ENCODE measurements at regions not wholly inside any gene's neighbourhood (a gene's known extent, or its start where the extent isn't known, plus 50 kb on each side); places are given as distances from the start of the nearest gene placed in this dataset.
"Not testable (repeated sequence)": the region's sequence is repeated elsewhere in the genome, so short reads cannot be mapped to it uniquely, and the experiment has no call there.

DNA sequence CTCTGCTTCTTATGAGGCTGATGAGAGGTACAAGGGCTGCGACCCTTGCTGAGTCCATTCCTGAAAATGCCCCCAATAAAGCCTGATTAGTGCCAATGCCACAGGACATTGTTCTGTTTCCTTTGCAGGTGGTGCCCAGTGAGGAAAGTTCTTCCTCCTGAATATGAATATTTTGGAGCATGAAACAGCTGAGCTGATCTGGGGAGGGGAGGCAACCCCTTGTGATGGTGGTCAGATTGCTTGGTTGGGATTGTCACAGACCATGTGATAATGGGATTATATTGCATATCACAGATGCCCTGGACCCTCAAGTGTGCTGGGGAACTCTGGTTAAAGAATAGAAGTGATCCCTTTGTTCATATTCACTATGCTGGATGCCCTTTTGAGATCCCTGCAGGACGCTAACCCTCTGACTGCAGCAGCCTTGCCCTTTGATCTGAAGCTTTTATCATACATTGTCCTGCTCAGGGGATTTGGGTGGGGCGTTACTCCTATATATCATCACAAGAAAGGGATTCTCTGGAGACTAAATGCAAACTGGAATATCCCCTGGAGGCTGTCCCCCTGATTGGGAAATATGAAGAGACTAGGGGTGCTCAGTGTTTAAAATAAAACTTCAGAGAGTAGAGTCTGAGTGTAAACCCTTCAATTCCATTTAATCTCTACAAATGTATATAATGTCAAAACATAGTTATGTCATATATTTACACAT lies 76.9 kb upstream of the TOP3B start:
- no peak overlapping the region for H3K4me3 ChIP-seq (ENCODE audit: low read depth, low read length)
- no peaks in the 10 kb centered on the region for H3K36me3 ChIP-seq (ENCODE audit: insufficient read depth)
- no peaks in the 10 kb centered on the region for H3K4me1 ChIP-seq (ENCODE audit: insufficient read depth)
- WGBS = 53% methylated on average over 3 of the region's 3 CpGs
- no peak overlapping the region for H3K27ac ChIP-seq (ENCODE audit: low read depth)
- no peak for DNase-seq (ENCODE audit: extremely low spot score)

DNA sequence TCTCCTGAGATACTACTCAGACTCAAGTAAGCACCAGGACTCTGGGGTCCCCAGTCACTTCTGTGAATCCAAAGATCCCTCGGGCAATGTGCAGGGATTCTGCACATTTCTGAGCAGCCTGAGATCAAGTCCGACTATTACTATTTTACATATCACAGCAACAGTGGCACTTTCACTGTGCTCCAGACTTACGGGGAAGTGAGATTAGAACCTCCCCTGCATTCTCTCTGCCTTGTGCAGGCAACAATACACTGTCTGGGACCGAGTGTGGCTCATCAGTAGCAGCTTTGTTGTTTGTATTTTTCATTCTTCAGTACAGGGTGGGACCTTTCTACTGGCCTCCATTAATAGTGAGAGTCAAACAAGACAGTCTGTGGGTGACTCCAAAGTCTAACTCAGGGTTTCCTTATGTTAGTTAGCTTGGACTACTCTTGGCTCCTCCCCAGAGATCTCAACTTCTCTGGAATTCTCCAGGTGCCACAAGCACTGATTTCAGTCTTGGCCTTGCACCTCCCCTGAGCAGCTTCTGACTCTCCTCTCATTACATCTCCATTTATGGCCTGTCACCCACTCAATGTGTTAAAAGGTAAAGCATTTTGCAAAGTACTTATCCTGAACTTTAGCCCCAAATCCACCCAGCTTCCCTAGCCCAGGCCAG lies 76.2 kb upstream of the TOP3B start:
- H3K4me1 ChIP-seq (ENCODE audit: insufficient read depth) = no peaks in the 10 kb centered on the region
- DNase-seq (ENCODE audit: extremely low spot score) = no peak

DNA sequence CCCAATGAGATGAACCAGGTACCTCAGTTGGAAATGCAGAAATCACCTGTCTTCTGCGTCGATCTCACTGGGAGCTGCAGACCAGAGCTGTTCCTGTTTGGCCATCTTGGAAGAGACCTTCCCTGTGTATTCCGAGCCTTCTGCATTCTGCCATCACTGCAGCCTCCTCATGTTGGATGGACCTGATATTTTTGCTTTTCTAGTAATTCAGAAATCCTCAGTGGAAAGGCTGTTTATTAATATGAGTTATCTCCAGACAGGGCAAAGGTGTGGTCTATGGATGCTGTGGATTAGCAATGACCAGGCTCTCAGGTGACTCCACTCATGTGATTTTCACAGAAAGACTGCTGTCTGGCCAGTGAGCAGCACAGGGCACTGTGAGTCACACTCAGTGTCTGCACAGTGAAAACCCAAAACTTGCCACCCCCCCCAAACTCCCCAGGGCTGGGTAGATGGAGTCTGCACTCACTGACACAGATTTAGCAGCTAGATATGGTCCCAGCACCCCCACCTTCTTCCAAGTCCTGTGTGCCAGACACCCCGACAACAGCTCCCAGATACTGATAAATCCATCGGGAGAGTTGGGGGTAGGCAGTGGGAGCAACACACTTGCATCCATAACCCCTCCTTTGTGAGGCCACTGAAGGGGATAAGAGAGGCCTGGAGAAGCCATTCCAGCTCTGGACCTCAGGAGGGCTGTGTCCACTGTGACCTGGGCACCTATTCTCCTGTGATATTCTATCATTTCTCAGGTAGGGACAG lies 75.2 kb upstream of the TOP3B start:
- Histone ChIP-seq H3K36me3 (ENCODE audit: insufficient read depth) (no peaks in the 10 kb centered on the region), H3K4me3 (ENCODE audit: low read depth, low read length) (no peak overlapping the region), H3K27ac (ENCODE audit: low read depth) (no peak overlapping the region), H3K4me1 (ENCODE audit: insufficient read depth) (no peaks in the 10 kb centered on the region)
- DNase-seq (ENCODE audit: extremely low spot score) = no peak
- 62% methylated on average over 5 of the region's 5 CpGs for WGBS

More for the DNA sequence above, 76.2 kb upstream of the TOP3B start:
- H3K4me3 ChIP-seq (ENCODE audit: low read depth, low read length) = no peak overlapping the region
- H3K36me3 ChIP-seq (ENCODE audit: insufficient read depth) = no peaks in the 10 kb centered on the region
- no peak overlapping the region for H3K27ac ChIP-seq (ENCODE audit: low read depth)
- WGBS = 59% methylated on average over 4 of the region's 4 CpGs

DNA sequence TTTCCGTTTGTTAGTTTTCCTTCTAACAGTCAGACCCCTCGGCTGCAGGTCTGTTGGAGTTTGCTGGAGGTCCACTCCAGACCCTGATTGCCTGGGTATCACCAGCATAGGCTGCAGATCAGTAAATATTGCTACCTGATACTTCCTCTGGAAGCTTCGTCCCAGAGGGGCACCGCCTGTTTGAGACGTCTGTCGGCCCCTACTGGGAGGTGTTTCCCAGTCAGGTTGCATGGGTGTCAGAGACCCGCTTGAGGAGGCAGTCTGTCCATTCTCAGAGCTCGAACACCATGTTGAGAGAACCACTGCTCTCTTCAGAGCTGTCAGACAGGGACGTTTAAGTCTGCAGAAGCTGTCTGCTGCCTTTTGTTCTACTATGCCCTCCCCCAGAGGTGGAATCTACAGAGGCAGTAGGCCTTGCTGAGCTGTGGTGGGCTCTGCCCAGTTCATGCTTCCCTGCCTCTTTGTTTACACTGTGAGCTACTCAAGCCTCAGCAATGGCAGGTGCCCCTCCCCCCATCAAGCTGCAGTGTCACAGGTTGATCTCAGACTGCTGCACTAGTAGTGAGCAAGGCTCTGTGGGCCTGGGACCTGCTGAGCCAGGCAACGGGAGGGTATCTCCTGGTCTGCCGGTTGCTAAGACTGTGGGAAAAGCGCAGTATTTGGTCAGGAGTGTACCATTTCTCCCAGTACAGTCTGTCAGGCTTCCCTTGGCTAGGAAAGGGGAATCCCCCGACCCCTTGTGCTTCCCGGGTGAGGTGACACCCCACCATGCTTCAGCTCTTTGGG lies 74.4 kb upstream of the TOP3B start:
- 53% methylated on average over 14 of the region's 14 CpGs for WGBS
- not testable (repeated sequence) for H3K4me3 ChIP-seq (ENCODE audit: low read depth, low read length)

DNA sequence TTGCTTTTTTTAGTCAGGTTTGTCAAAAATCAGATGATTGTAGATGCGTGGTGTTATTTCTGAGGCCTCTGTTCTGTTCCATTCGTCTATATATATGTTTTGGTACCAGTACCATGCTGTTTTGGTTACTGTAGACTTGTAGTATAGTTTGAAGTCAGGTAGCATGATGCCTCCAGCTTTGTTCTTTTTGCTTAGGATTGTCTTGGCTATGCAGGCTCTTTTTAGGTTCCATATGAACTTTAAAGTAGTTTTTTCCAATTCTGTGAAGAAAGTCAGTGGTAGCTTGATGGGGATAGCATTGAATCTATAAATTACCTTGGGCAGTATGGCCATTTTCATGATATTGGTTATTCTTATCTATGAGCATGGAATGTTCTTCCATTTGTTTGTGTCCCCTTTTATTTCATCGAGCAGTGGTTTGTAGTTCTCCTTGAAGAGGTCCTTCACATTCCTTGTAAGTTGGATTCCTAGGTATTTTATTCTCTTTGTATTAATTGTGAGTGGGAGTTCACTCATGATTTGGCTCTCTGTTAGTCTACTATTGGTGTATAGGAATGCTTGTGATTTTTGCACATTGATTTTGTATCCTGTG lies 70.1 kb upstream of the TOP3B start:
- H3K4me1 ChIP-seq (ENCODE audit: insufficient read depth); DNase-seq (ENCODE audit: extremely low spot score); H3K27ac ChIP-seq (ENCODE audit: low read depth); H3K4me3 ChIP-seq (ENCODE audit: low read depth, low read length); H3K36me3 ChIP-seq (ENCODE audit: insufficient read depth): not testable (repeated sequence)
- WGBS = 73% methylated on average over 3 of the region's 3 CpGs

More for the DNA sequence above, 74.4 kb upstream of the TOP3B start:
- not testable (repeated sequence) for H3K27ac ChIP-seq (ENCODE audit: low read depth); DNase-seq (ENCODE audit: extremely low spot score); H3K4me1 ChIP-seq (ENCODE audit: insufficient read depth); H3K36me3 ChIP-seq (ENCODE audit: insufficient read depth)

DNA sequence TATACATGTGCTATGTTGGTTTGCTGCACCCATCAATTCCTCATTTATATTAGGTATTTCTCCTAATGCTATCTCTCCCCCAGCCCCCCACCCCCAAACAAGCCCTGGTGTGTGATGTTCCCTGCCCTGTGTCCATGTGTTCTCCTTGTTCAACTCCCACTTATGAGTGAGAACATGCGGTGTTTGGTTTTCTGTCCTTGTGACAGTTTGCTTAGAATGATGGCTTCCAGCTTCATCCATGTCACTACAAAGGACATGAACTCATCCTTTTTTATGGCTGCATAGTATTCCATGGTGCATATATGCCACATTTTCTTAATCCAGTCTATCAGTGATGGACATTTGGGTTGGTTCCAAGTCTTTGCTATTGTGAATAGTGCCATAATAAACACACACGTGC lies 68.4 kb upstream of the TOP3B start:
- H3K4me1 ChIP-seq (ENCODE audit: insufficient read depth); H3K27ac ChIP-seq (ENCODE audit: low read depth); H3K36me3 ChIP-seq (ENCODE audit: insufficient read depth); H3K4me3 ChIP-seq (ENCODE audit: low read depth, low read length); DNase-seq (ENCODE audit: extremely low spot score): not testable (repeated sequence)
- WGBS = 48% methylated on average over 2 of the region's 2 CpGs

DNA sequence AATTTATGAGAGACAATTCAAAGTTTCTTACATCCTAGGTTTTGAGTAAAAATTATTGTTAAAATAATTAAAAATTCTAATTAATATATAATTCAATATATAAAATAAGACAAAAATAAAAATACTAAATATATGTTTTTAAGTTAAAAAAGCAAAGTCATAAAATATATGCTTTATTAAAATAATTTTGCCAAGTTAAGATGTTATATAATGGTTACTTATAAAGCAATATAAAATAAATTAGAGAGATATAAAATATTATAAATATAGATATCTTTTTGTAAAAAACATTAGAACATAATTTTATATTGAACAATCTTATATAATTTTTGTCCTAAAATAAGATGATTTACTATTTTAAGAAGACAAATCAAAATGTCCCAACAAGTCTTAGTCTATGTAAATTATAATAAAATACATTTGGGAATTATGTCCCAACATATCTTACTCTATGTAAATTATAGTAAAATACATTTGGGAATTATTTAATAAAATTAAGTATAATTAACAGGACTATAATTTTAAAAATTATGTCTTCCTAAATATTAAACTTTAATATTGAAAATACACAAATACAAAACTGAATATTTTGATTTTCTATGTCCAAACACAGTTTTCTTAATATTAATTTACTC lies 67.7 kb upstream of the TOP3B start:
- DNase-seq (ENCODE audit: extremely low spot score) = no peak
- H3K4me3 ChIP-seq (ENCODE audit: low read depth, low read length) = no peak overlapping the region
- no peaks in the 10 kb centered on the region for H3K4me1 ChIP-seq (ENCODE audit: insufficient read depth)
- no peaks in the 10 kb centered on the region for H3K36me3 ChIP-seq (ENCODE audit: insufficient read depth)
- H3K27ac ChIP-seq (ENCODE audit: low read depth) = no peak overlapping the region

DNA sequence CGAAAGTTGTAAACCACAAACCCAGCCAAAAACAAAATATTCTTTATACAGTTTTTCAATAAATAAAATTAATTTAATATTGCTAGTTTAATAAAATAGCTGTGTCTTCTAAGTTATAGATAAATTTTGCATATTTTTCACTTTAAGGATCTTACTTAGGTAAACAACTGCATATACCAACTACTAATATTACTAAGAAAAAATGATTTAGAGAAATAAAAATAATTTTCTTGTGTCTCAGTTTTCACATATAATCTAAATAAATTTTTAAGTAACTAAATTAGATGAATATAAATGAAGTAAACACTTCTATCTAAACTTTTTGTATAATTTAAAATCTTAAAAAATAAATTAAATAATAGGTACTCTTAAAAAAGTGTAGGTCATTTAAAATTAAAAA lies 67.1 kb upstream of the TOP3B start:
- no peak overlapping the region for H3K4me3 ChIP-seq (ENCODE audit: low read depth, low read length)
- no peaks in the 10 kb centered on the region for H3K4me1 ChIP-seq (ENCODE audit: insufficient read depth)
- H3K36me3 ChIP-seq (ENCODE audit: insufficient read depth) = no peaks in the 10 kb centered on the region
- no peak for DNase-seq (ENCODE audit: extremely low spot score)
- H3K27ac ChIP-seq (ENCODE audit: low read depth) = no peak overlapping the region
- 23% methylated on average over 1 of the region's 1 CpG for WGBS

DNA sequence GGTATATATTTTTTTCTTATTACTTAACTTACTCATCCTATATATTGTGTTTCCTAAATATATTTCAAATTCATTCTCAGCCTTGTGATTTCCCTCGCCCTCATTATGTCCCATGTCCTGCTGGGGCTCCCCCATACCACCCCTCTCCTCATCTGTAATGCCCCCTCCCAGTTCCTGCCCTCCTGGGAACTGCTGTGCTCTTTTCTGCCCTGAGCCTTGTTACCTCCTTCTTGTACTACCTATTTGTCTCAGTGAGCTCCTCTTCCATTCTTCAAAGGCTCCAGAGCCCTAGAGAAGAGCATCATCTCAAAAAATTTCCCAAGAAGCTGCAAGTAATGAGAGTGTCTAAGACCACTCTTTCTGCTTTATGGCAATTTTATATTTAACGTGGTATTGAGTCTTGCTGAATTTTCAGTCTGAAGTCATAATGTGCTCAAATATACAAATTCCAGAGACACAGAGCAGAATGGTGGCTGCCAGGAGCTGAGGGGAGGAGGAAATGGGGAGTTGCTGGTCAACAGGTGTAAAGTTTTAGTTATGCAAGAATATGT lies 66.5 kb upstream of the TOP3B start:
- H3K4me3 ChIP-seq (ENCODE audit: low read depth, low read length) = no peak overlapping the region
- DNase-seq (ENCODE audit: extremely low spot score) = no peak
- H3K4me1 ChIP-seq (ENCODE audit: insufficient read depth) = no peaks in the 10 kb centered on the region
- no peak overlapping the region for H3K27ac ChIP-seq (ENCODE audit: low read depth)
- 15% methylated on average over 2 of the region's 2 CpGs for WGBS
- no peaks in the 10 kb centered on the region for H3K36me3 ChIP-seq (ENCODE audit: insufficient read depth)

DNA sequence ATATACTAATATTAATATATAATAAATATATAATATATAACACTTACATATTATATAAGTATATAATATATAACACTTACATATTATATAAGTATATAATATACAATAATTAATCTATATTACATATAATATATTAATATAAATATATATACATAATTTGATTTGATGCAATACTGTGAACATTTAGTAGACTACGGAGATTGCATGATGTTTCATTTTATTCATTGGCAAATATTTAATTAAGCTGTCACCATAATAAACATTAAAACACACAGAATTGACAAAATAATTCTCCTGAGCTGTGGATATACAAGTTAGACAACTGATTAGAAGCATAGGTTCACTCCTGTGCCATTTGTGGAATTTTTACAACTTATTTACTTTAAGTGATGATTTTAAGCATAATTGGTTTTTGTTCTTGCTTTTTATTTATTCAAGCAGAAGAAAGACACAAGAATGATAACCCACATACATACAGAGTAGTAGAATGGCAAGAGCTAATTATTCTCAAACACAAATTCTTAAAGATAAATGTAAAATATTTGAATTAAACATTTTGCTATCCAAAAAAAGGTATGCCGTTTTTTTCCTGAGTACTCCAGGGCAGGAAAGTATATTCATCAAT lies 65.8 kb upstream of the TOP3B start:
- H3K36me3 ChIP-seq (ENCODE audit: insufficient read depth) = no peaks in the 10 kb centered on the region
- DNase-seq (ENCODE audit: extremely low spot score) = no peak
- no peak overlapping the region for H3K27ac ChIP-seq (ENCODE audit: low read depth)
- 66% methylated on average over 2 of the region's 2 CpGs for WGBS
- H3K4me3 ChIP-seq (ENCODE audit: low read depth, low read length) = no peak overlapping the region
- no peaks in the 10 kb centered on the region for H3K4me1 ChIP-seq (ENCODE audit: insufficient read depth)

DNA sequence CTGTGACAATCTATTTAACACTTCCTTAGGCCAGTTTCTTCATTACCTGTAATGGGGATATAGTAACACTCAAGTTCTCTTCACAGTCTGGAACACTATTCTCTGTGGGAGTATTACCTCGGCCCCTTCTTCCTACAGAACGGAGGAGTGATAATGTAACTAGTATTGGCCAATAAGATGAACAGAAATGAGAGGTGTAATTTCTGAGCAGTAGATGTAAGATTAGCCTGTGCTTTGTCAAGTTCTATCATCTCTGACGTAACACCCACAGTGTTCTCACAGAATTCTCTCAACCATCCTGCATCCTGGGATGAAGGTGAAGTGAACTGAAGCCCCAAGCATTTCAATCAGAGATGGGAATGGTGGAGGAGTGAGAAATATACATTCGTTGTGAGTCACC lies 65.2 kb upstream of the TOP3B start:
- 68% methylated on average over 4 of the region's 4 CpGs for WGBS

DNA sequence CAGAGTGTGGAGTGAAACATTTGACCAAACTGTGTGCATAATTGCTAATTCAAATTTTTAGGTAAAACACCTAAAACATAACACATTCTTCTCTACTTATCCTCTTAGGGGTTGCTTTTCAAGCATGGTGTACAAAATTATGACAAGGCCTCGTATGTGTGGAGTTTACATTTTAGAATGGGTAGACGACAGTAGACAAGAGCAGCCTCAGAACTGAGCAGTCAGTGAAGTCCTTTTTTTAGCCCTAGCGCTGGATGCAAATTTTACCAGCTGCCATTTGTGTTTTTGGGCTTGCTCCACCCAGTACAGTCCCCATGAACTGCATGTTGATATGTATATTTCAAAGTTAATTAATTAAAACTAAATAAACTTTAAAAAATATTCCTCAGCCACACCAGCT lies 64.7 kb upstream of the TOP3B start:
- 56% methylated on average over 3 of the region's 3 CpGs for WGBS
- H3K27ac ChIP-seq (ENCODE audit: low read depth) = no peak overlapping the region
- no peaks in the 10 kb centered on the region for H3K4me1 ChIP-seq (ENCODE audit: insufficient read depth)
- no peak overlapping the region for H3K4me3 ChIP-seq (ENCODE audit: low read depth, low read length)
- no peak for DNase-seq (ENCODE audit: extremely low spot score)
- H3K36me3 ChIP-seq (ENCODE audit: insufficient read depth) = no peaks in the 10 kb centered on the region

More for the DNA sequence above, 65.2 kb upstream of the TOP3B start:
- H3K4me3 ChIP-seq (ENCODE audit: low read depth, low read length) = no peak overlapping the region
- no peaks in the 10 kb centered on the region for H3K36me3 ChIP-seq (ENCODE audit: insufficient read depth)
- no peak overlapping the region for H3K27ac ChIP-seq (ENCODE audit: low read depth)
- DNase-seq (ENCODE audit: extremely low spot score) = no peak
- H3K4me1 ChIP-seq (ENCODE audit: insufficient read depth) = no peaks in the 10 kb centered on the region
